ENCODE measurements at regions not wholly inside any gene's neighbourhood (a gene's known extent, or its start where the extent isn't known, plus 50 kb on each side); places are given as distances from the start of the nearest gene placed in this dataset.

- no peak for TF ChIP-seq SP1 (IDR thresholded peaks at IDR 0.05)
- no peak for TF ChIP-seq FOXA1 (IDR thresholded peaks at IDR 0.05)
- no peak for TF ChIP-seq BHLHE40 (IDR thresholded peaks at IDR 0.05; ENCODE audit: borderline replicate concordance)
- no peak for TF ChIP-seq ARNT (IDR thresholded peaks at IDR 0.05)
- no peak for TF ChIP-seq NFRKB (IDR thresholded peaks at IDR 0.05)
- TF ChIP-seq SUZ12 (IDR thresholded peaks at IDR 0.05) = no peak
- no peak for TF ChIP-seq PKNOX1 (IDR thresholded peaks at IDR 0.05)
- TF ChIP-seq ZNF384 (IDR thresholded peaks at IDR 0.05) = no peak
- TF ChIP-seq LEF1 (IDR thresholded peaks at IDR 0.05; ENCODE audit: borderline replicate concordance) = no peak
- no peak for TF ChIP-seq TARDBP (IDR thresholded peaks at IDR 0.05)
- TF ChIP-seq HDGF (IDR thresholded peaks at IDR 0.05; ENCODE audit: borderline replicate concordance) = no peak
- peak; percentile 83 for TF ChIP-seq L3MBTL2 (conservative IDR thresholded peaks at IDR 0.05)
- no peak for TF ChIP-seq FOXM1 (IDR thresholded peaks at IDR 0.05; ENCODE audit: borderline replicate concordance)
- TF ChIP-seq ELF4 (IDR thresholded peaks at IDR 0.05) = no peak
Observed at GRCh38 chr6:15956205-15957106, 172.4 kb upstream of the MYLIP start.

Data from HEK293T (cell line).